GM06990 (cell line): ENCODE measurements at regions not wholly inside any gene's neighbourhood (a gene's known extent, or its start where the extent isn't known, plus 50 kb on each side); places are given as distances from the start of the nearest gene placed in this dataset.

ENCODE experiments used
- DNase-seq: peaks from one replicate; pipeline ENCODE4 v3.0.0-alpha.2; 2011; ENCODE audit not compliant: insufficient read length; ENCODE audit errors: extremely low read depth
- H3K27me3 ChIP-seq: replicated peaks from 2 replicates; pipeline ENCODE4 v1.6.0; 2011; ENCODE audit warnings: low read length; ENCODE audit not compliant: control insufficient read depth, insufficient read depth
- H3K36me3 ChIP-seq: 2 replicates; pipeline ENCODE4 v1.5.1; 2011; ENCODE audit warnings: low read length; ENCODE audit not compliant: control insufficient read depth, insufficient read depth
- H3K4me3 ChIP-seq: replicated peaks from 2 replicates; pipeline ENCODE4 v1.5.1; 2011; ENCODE audit warnings: low read depth, mild to moderate bottlenecking, control low read depth, low read length
- TF ChIP-seq, protein P1 (sequence below): IDR thresholded peaks from 2 replicates; pipeline ENCODE4 v1.5.1; 2011; ENCODE audit warnings: low read length, control low read depth, mild to moderate bottlenecking, inconsistent platforms; ENCODE audit not compliant: insufficient read depth, poor library complexity, severe bottlenecking

DNA sequence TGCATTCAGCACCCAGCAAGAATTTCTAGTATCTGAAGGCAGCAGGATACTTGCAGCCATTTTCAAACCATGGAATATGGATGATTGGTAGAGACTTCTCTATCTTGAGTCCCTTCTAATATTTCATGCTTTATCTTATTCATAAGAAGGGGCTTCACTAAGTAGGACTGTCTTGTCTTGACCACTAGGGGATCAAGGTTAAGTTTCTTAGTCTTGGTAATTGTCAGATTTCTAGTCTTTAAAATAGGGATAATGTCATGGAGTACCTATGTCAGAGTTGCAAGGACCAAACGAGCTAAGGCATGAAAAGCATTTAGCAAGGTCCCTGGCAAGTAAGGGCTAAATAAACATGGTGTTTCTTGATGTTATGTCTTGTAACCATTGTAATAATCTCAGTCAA, 68.5 kb upstream of the ESR1 start:
- H3K4me3 ChIP-seq, result no peak overlapping the region
- H3K36me3 ChIP-seq, result no peaks in the 10 kb centered on the region
- TF ChIP-seq, protein P1, sequence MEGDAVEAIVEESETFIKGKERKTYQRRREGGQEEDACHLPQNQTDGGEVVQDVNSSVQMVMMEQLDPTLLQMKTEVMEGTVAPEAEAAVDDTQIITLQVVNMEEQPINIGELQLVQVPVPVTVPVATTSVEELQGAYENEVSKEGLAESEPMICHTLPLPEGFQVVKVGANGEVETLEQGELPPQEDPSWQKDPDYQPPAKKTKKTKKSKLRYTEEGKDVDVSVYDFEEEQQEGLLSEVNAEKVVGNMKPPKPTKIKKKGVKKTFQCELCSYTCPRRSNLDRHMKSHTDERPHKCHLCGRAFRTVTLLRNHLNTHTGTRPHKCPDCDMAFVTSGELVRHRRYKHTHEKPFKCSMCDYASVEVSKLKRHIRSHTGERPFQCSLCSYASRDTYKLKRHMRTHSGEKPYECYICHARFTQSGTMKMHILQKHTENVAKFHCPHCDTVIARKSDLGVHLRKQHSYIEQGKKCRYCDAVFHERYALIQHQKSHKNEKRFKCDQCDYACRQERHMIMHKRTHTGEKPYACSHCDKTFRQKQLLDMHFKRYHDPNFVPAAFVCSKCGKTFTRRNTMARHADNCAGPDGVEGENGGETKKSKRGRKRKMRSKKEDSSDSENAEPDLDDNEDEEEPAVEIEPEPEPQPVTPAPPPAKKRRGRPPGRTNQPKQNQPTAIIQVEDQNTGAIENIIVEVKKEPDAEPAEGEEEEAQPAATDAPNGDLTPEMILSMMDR, result peak; percentile 10
- no peak for DNase-seq
- H3K27me3 ChIP-seq, result no peaks in the 10 kb centered on the region; the same call in 1 of the 2 replicates

DNA sequence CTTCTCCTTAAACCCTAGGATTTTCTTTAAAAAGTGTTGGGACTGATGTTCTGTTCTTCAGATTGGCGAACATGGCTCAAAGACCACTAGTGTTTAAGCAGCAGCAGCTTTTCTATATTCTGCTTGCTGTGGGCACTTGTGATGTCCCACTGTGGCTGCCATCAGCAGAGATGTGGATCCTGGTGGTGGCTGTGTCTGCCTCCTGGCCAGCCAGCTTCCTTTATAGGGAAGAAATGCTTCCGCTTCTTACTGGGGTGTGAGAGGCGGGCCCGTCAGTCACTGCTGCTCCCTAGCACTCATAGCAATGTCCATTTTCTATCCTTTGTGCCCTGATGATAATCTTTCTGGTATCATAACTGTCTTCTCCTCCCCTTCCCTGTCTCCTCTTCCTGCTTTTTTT, 66.7 kb upstream of the ESR1 start:
- DNase-seq, result no peak
- H3K4me3 ChIP-seq, result no peak overlapping the region
- H3K36me3 ChIP-seq, result no peaks in the 10 kb centered on the region
- TF ChIP-seq, protein P1, result no peak
- no peaks in the 10 kb centered on the region; the same call in 1 of the 2 replicates for H3K27me3 ChIP-seq

DNA sequence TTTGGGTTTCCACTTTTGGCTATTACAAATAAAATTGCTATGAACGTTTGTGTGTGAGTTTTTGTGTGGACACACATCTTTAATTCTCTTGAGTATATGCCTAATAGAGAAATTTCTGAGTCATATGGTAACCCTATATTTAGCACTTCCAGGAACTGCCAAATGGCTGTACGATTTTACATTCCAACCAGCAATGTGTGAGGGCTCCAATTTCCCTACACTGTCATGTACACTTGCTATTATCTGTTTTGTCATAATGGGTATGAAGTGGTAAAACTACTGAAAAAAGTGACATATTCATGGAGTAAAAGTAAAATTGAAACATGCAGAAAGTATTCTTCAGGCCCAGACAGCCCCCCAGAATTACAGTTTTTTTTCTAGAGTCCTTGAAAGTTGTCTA, 59.6 kb upstream of the ESR1 start:
- no peak for DNase-seq
- no peak overlapping the region for H3K4me3 ChIP-seq
- TF ChIP-seq, protein P1, result no peak
- H3K36me3 ChIP-seq, result no peaks in the 10 kb centered on the region
- no peaks in the 10 kb centered on the region for H3K27me3 ChIP-seq

DNA sequence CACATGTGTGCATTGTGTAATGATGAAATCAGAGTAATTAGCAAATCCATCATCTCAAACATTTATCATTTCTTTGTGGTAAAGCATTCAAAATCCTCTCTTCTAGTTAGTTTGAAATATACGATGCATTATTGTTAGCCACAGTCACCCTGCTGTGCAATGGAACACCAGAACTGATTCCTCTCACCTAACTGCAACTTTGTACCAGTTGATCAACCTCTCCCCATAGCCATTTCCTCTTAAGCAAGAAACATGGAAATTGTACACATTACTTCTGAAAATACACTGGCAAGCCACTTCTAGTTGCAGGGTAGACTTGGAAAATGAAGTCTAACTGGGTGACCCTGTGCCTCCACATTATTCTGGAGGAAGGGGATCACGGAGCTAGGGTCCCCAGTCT, 58.1 kb upstream of the ESR1 start:
- no peaks in the 10 kb centered on the region for H3K27me3 ChIP-seq
- no peak for DNase-seq
- no peaks in the 10 kb centered on the region for H3K36me3 ChIP-seq
- no peak overlapping the region for H3K4me3 ChIP-seq
- TF ChIP-seq, protein P1, result no peak

DNA sequence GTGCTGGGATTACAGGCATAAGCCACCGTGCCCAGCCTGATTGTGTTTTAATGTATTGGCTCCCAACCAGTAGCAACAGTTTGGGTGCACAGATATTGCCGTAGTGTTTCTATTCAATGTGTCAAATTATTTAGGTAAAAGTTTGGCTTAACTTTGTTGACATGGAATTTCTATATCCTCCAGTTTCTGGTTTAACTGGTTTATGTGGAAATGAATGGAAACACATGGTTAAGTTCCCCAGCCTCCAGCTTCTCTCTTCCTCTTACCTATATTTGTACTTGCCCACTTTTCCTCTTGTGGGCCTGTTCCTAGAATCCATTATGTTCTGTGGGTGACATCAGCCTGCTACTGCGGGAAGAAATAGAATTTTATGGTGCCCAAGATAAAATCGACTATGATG, 53.9 kb upstream of the ESR1 start:
- Histone ChIP-seq H3K27me3 (no peaks in the 10 kb centered on the region; the same call in none of the 2 replicates), H3K4me3 (no peak overlapping the region), H3K36me3 (no peaks in the 10 kb centered on the region)
- TF ChIP-seq, protein P1, result no peak
- DNase-seq, result no peak

DNA sequence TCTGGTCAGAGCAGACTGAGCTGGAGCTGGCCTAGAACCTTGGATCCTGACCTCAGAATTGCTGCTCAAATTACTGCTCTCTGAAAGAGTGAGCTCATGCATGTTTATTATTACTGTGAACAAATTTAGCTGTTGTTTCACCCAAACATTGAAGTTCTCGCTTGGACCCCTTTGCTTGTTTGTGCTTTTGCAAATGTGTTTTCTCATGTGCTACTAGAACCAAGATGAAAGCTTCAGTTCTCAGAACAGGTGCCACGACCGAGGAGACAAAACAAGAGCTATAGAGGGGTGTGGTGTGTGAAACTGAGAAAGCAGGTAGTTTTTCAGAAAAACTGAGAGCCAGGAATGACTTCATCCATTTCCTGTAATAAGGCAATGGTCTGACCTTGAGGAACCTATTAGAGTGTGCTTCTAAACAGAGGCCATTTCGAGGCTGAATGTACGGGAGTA, 50.0 kb upstream of the ESR1 start:
- DNase-seq, result peak; percentile 82
- no peaks in the 10 kb centered on the region; the same call in none of the 2 replicates for H3K27me3 ChIP-seq
- no peak overlapping the region for H3K4me3 ChIP-seq
- no peaks in the 10 kb centered on the region for H3K36me3 ChIP-seq
- TF ChIP-seq, protein P1, result no peak
